Activated T-helper 2 cell treated with anti-CD3 and anti-CD28 coated beads, Interferon-gamma antibody, Interleukin-2, Interleukin-4, amounts not matched to agents 10 μg/mL and 5 μg/mL and 100 μg/mL, durations not matched to agents 14 hours and 24 hours and 36 hours (primary cell): ENCODE measurements at regions not wholly inside any gene's neighbourhood (a gene's known extent, or its start where the extent isn't known, plus 50 kb on each side); places are given as distances from the start of the nearest gene placed in this dataset.

Source experiments
- DNase-seq: peaks from one replicate; pipeline ENCODE4 v3.0.0; 2021; ENCODE audit warnings: low spot score
- H3K27ac Mint-ChIP-seq: one replicate; pipeline ENCODE4 v1.8.0; 2021; ENCODE audit warnings: mixed read lengths
- H3K27me3 Mint-ChIP-seq: one replicate; pipeline ENCODE4 v1.8.0; 2021; ENCODE audit warnings: low read depth, mixed read lengths
- H3K36me3 Mint-ChIP-seq: one replicate; pipeline ENCODE4 v1.8.0; 2021; ENCODE audit warnings: low read depth, mixed read lengths
- H3K4me1 Mint-ChIP-seq: one replicate; pipeline ENCODE4 v1.8.0; 2021; ENCODE audit warnings: low read depth, mixed read lengths
- H3K4me3 Mint-ChIP-seq: one replicate; pipeline ENCODE4 v1.8.0; 2021; ENCODE audit warnings: low read depth, mild to moderate bottlenecking, moderate library complexity, mixed read lengths
- H3K9me3 Mint-ChIP-seq: one replicate; pipeline ENCODE4 v1.8.0; 2021; ENCODE audit warnings: mixed read lengths
- intact Hi-C: fragments of 100-400 bp; cut with micrococcal nuclease; formaldehyde crosslinking; loops from one replicate; pipeline ENCODE4 v1.15.1; 2023

- intact Hi-C loops, result no loop called here
- Mint-ChIP-seq H3K4me3 (no peak overlapping the region), H3K36me3 (no peaks in the 10 kb centered on the region), H3K9me3 (no peaks in the 10 kb centered on the region), H3K4me1 (peaks cover 2% of the 10 kb centered on the region), H3K27me3 (no peaks in the 10 kb centered on the region), H3K27ac (no peak overlapping the region)
- DNase-seq, result no peak
Measured at GRCh38 chrX:39828971-39829370, 268.8 kb downstream of the BCOR start.

- Mint-ChIP-seq H3K27me3 (no peaks in the 10 kb centered on the region), H3K9me3 (no peaks in the 10 kb centered on the region)
Measured at GRCh38 chrX:39829965-39830364, 267.8 kb downstream of the BCOR start.

GRCh38 chrX:39830414-39830813, 267.3 kb downstream of the BCOR start:
- H3K4me1 Mint-ChIP-seq, result no peaks in the 10 kb centered on the region
- intact Hi-C loops, result no loop called here

More at GRCh38 chrX:39829965-39830364, 267.8 kb downstream of the BCOR start:
- DNase-seq, result no peak
- Mint-ChIP-seq H3K4me3 (no peak overlapping the region), H3K4me1 (no peaks in the 10 kb centered on the region), H3K27ac (no peak overlapping the region), H3K36me3 (no peaks in the 10 kb centered on the region)
- intact Hi-C loops, result no loop called here

GRCh38 chrX:39832211-39832610, 265.5 kb downstream of the BCOR start:
- Mint-ChIP-seq H3K4me3 (no peak overlapping the region), H3K27me3 (no peaks in the 10 kb centered on the region), H3K27ac (no peak overlapping the region), H3K4me1 (peaks cover 1% of the 10 kb centered on the region), H3K36me3 (no peaks in the 10 kb centered on the region), H3K9me3 (no peaks in the 10 kb centered on the region)
- intact Hi-C loops, result no loop called here
- no peak for DNase-seq

More at GRCh38 chrX:39830414-39830813, 267.3 kb downstream of the BCOR start:
- Mint-ChIP-seq H3K4me3 (no peak overlapping the region), H3K27me3 (no peaks in the 10 kb centered on the region), H3K36me3 (no peaks in the 10 kb centered on the region), H3K9me3 (no peaks in the 10 kb centered on the region), H3K27ac (no peak overlapping the region)
- DNase-seq, result no peak

- Mint-ChIP-seq H3K27me3 (no peaks in the 10 kb centered on the region), H3K4me3 (no peak overlapping the region), H3K27ac (no peak overlapping the region), H3K9me3 (no peaks in the 10 kb centered on the region), H3K36me3 (no peaks in the 10 kb centered on the region), H3K4me1 (peaks cover 1% of the 10 kb centered on the region)
- intact Hi-C loops, result no loop called here
- DNase-seq, result no peak
Measured at GRCh38 chrX:39834600-39834999, 263.2 kb downstream of the BCOR start.

- no peak for DNase-seq
- Mint-ChIP-seq H3K36me3 (no peaks in the 10 kb centered on the region), H3K27ac (no peak overlapping the region), H3K4me1 (peaks cover 1% of the 10 kb centered on the region), H3K9me3 (no peaks in the 10 kb centered on the region), H3K27me3 (no peaks in the 10 kb centered on the region), H3K4me3 (no peak overlapping the region)
- intact Hi-C loops, result no loop called here
Measured at GRCh38 chrX:39835241-39835640, 262.5 kb downstream of the BCOR start.

GRCh38 chrX:39835776-39836175, 262.0 kb downstream of the BCOR start:
- DNase-seq, result no peak
- Mint-ChIP-seq H3K27me3 (no peaks in the 10 kb centered on the region), H3K4me3 (no peak overlapping the region), H3K27ac (no peak overlapping the region), H3K36me3 (no peaks in the 10 kb centered on the region), H3K9me3 (no peaks in the 10 kb centered on the region), H3K4me1 (peaks cover 1% of the 10 kb centered on the region)
- intact Hi-C loops, result no loop called here

GRCh38 chrX:39836802-39837420, 260.8 kb downstream of the BCOR start:
- no peaks in the 10 kb centered on the region for H3K9me3 Mint-ChIP-seq
- no peak for DNase-seq
- H3K36me3 Mint-ChIP-seq, result no peaks in the 10 kb centered on the region
- intact Hi-C loops, result no loop called here
- no peak overlapping the region for H3K4me3 Mint-ChIP-seq
- no peaks in the 10 kb centered on the region for H3K27me3 Mint-ChIP-seq
- H3K27ac Mint-ChIP-seq, result no peak overlapping the region
- peaks cover 1% of the 10 kb centered on the region for H3K4me1 Mint-ChIP-seq

- H3K9me3 Mint-ChIP-seq, result no peaks in the 10 kb centered on the region
- H3K27ac Mint-ChIP-seq, result no peak overlapping the region
- intact Hi-C loops, result no loop called here
- H3K4me1 Mint-ChIP-seq, result peaks cover 1% of the 10 kb centered on the region
- H3K4me3 Mint-ChIP-seq, result no peak overlapping the region
- H3K36me3 Mint-ChIP-seq, result no peaks in the 10 kb centered on the region
- no peaks in the 10 kb centered on the region for H3K27me3 Mint-ChIP-seq
- DNase-seq, result no peak
Measured at GRCh38 chrX:39837688-39838087, 260.1 kb downstream of the BCOR start.

GRCh38 chrX:39839371-39839770, 258.4 kb downstream of the BCOR start:
- H3K4me3 Mint-ChIP-seq, result no peak overlapping the region
- no peaks in the 10 kb centered on the region for H3K36me3 Mint-ChIP-seq
- H3K27me3 Mint-ChIP-seq, result no peaks in the 10 kb centered on the region
- H3K9me3 Mint-ChIP-seq, result no peaks in the 10 kb centered on the region
- no peak for DNase-seq
- H3K27ac Mint-ChIP-seq, result no peak overlapping the region
- peaks cover 1% of the 10 kb centered on the region for H3K4me1 Mint-ChIP-seq
- intact Hi-C loops, result no loop called here

GRCh38 chrX:39840133-39840532, 257.6 kb downstream of the BCOR start:
- Mint-ChIP-seq H3K27me3 (no peaks in the 10 kb centered on the region), H3K36me3 (no peaks in the 10 kb centered on the region), H3K4me3 (no peak overlapping the region), H3K4me1 (peaks cover 1% of the 10 kb centered on the region), H3K27ac (no peak overlapping the region), H3K9me3 (no peaks in the 10 kb centered on the region)
- intact Hi-C loops, result no loop called here
- DNase-seq, result no peak

GRCh38 chrX:39840581-39841093, 257.1 kb downstream of the BCOR start:
- Mint-ChIP-seq H3K4me3 (no peak overlapping the region), H3K9me3 (no peaks in the 10 kb centered on the region), H3K27me3 (no peaks in the 10 kb centered on the region), H3K4me1 (peaks cover 1% of the 10 kb centered on the region), H3K36me3 (no peaks in the 10 kb centered on the region), H3K27ac (no peak overlapping the region)
- DNase-seq, result no peak
- intact Hi-C loops, result no loop called here

GRCh38 chrX:39841604-39842003, 256.2 kb downstream of the BCOR start:
- H3K36me3 Mint-ChIP-seq, result no peaks in the 10 kb centered on the region
- no peaks in the 10 kb centered on the region for H3K9me3 Mint-ChIP-seq
- no peak for DNase-seq
- intact Hi-C loops, result no loop called here
- no peaks in the 10 kb centered on the region for H3K27me3 Mint-ChIP-seq
- H3K4me1 Mint-ChIP-seq, result no peaks in the 10 kb centered on the region
- H3K27ac Mint-ChIP-seq, result no peak overlapping the region
- no peak overlapping the region for H3K4me3 Mint-ChIP-seq
